Left ventricle myocardium superior (tissue), 1 donor: ENCODE measurements at regions not wholly inside any gene's neighbourhood (a gene's known extent, or its start where the extent isn't known, plus 50 kb on each side); places are given as distances from the start of the nearest gene placed in this dataset.
A peak's percentile ranks its signal among the peaks of the same experiment; 100 is the strongest.

Experiments used
- ATAC-seq: fragments of 200-7000 bp; cut with Tn5 transposase; one replicate; pipeline ENCODE4 v1.9.1; 2020; ENCODE audit warnings: mild to moderate bottlenecking, moderate library complexity
- DNase-seq: peaks from one replicate; pipeline ENCODE4 v3.0.0-alpha.2; 2020
- intact Hi-C: fragments of 100-400 bp; cut with micrococcal nuclease; formaldehyde crosslinking; loops from one replicate; pipeline ENCODE4 v1.11.0; 2022
- donor health status: DM: no; HTN: yes; CAD: no; lungs with severe emphysema.

DNA sequence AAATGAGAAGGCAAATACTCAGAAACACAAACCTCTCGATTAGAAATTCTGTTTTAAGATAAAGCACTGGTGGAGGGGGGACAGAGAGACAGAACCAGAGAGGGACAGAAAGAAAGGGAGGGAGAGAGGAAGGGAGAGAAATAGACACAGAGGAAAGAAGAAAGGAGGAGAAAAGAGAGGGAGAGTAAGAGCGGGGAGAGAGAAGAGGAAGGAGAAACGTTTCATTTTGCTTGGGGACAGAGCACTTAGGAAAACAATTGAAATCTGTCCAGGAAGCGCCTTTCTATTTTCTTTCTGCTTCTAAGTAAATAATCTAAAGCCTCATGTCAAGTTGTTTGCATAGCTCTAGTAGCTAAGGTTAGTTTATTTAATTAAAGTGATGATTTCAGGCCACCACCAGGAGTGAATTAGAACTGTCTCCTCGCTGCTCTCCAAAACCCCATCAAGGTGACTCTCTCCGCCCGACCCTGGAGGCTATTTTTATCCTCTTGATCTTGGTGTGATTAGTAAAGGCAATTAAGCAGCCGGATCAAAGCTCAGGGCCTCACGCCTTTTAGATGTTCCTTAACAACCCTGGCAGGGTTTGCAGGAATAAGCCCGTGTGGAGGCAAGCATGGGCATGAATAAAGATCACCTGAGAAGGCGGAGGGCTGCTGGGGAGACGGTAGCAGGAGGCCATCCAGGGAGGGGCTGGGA is 73.4 kb upstream of the INSIG1 start:
- DNase-seq (no peak), ATAC-seq (no peak)
- intact Hi-C loops: no loop called here

DNA sequence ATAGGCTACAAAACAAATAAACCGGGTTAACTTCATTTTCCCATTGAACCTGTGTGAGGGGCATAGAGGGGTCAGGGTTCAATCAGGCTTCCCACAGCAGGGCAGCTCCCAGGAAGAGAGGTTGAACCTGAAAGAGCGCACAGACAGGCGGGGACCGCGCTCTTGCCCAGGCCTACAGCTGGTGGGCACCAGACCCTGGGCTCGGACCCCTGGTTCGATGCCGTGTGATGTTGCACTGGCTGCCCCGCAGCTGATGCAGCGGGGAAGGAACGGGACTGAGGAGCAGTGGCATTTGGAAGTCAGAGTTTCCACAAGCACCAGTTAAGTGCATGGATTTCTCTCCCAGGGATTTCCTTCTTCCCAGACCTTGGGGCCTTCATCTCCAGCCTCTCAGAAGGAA is 72.6 kb upstream of the INSIG1 start:
- no peak for DNase-seq
- intact Hi-C loops: no loop called here
- no peak for ATAC-seq

DNA sequence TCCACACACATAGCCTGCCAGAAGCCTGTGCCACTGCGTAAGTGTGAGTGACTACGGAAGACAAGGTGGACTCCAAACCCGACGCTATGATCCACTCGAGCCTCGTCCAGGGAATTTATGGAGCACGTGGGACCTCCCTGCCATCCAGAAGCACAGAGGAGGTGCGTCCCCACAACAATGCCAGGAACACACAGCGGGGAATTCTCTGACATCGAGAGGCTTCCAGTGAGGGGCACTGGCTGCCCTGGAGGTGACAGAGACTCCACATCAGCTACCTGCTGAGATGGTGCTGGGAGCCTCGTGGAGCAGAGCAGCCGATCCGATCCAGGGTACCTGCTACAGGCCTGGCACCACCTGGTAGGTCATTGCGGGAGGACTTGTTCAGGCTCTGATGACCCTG is 72.2 kb upstream of the INSIG1 start:
- DNase-seq (no peak), ATAC-seq (no peak)
- intact Hi-C loops: no loop called here

DNA sequence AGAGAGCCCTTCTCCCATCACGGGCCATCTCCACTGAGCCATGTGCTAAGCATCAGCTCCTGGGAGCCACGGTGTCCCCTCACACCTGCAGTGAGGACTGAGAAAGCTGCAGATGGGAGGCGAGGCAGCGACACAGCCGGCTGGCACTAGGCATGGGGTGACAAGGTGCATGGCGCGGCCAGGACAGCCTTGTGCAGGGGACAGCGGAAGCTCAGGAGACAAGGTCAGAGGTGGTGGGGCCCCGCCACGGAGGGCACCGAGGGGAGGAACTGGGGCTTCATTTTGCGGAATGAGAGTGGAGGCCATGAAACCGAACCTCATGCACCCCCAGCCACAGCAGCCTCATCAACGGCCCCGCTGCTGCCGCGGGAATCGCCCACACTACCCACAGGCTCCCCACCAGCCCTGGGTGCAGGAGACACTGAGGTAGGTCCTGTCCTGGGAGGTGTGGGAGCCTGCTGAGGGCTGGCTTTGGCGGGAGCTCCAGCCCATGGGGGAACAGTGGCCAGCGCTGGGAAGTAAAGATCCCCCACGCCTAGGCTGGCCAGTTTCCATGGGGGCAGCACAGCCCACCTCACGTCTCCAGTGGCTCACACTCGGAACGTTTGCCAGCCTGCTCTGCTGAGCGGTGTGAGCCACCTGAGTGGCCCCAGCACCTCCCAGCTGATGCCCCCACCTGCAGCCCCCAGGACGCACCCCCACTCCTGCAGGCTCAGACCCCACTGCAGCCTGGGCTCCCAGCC is 71.2 kb upstream of the INSIG1 start:
- intact Hi-C loops: no loop called here
- no peak for ATAC-seq
- no peak for DNase-seq

DNA sequence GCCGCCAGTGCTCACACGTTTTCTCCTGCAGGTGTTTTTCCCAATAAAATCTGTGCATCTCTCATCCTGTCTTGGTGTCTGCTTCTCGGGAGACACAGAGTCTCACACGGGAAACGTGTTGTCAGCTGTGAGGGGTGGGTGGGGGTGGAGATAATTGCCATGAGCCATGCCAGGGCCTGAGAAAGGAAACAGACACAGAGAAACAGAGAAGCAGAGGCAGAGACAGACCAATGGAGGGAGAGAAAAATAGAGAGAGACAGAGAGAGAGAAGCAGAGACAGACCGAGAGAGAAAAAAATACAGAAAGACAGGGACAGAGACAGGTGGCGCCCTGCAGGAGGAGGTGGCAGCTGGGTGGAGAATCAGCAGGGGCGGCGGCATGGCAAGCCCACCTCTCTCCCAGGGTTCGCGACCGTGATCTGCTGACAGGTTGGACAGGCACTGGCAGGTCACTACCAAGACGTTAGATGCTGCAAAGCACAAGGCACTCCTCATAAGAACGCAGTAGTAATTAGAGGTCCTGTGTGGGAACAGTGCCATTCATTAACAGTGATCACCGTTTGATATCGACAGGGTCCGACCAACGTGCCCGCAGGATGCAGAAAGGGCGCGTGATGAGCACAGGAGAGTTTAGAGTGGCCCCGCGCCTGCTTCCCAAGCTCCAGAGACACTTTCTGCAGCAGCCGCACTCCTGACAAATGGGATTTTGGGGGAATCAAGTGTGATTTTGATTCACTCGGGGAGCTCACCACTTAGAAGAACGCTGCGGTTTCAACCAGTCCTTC is 70.5 kb upstream of the INSIG1 start:
- intact Hi-C loops: no loop called here
- ATAC-seq: no peak

DNA sequence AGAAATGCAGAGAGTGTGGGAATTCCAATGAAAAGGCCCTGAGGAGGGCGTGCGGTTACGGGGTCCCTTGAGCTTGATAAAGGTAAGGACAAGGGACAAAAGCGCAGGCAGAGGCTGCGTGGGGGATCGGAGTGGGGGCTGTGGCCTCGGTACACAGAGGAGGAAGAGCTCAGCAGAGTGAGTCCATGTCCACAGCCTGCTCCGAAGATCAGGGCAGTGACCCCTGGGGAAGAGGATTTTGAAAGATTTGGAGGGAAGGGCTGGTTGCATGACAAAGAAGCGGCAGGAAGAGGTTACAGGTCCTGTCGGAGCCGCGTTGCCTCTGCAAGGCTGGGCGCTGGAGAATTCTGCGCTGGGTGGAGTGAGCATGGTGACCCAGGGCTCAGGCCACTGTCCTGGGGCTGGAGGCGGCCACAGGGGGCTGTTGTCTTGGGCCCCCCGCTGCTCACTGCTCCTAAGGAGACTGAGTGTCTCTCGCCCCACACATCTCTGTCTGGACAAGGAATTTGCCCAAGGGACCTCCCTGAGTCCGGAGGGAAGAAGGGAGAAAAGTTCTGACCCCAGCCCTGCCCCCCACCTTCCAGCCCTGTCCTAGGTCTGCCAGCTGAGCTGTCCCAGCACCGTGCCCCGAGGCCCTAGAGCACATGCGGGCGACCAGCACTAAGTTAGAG is 69.8 kb upstream of the INSIG1 start:
- no peak for DNase-seq
- intact Hi-C loops: no loop called here
- no peak for ATAC-seq

More for the DNA sequence above, 70.5 kb upstream of the INSIG1 start:
- no peak for DNase-seq

DNA sequence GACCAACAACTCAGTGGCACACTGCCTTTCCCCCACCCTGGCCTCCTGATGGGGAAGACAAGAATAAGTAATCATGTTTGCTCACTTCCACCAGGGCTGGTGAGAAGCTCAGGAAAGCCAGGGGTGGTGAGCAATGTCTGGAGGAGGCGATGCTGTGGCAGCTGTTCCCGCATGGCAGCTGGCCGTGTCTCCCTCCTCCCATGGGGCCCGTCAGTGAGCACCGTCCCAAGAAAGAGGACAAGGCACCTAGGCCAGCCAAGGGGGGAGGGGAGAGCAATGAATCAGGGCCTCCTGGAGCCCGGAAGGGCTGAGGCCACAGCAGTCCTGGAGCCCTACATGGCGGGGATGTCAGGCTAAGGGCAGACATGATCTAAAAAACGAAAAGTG is 69.2 kb upstream of the INSIG1 start:
- intact Hi-C loops: no loop called here
- ATAC-seq (peak; percentile 38), DNase-seq (no peak)

DNA sequence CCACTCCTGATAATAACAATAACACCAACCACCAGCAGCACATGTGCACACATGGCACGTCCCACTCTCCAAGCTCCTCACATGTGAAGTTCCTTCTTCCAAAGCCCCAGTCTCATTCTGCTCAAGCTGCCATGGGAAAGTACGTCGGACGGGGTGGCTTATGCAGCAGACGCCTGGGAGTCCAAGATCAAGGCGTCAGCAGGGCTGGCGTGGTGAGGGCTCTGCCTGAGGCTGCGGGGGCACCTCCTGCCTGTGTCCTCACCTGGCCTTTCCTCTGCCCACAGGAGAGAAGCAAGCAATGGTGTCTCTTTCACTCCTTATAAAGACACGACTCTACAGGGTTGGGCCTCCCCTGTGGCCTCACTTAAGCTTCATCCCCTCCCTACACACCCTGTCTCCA is 68.8 kb upstream of the INSIG1 start:
- DNase-seq: no peak
- intact Hi-C loops: no loop called here
- ATAC-seq: no peak

DNA sequence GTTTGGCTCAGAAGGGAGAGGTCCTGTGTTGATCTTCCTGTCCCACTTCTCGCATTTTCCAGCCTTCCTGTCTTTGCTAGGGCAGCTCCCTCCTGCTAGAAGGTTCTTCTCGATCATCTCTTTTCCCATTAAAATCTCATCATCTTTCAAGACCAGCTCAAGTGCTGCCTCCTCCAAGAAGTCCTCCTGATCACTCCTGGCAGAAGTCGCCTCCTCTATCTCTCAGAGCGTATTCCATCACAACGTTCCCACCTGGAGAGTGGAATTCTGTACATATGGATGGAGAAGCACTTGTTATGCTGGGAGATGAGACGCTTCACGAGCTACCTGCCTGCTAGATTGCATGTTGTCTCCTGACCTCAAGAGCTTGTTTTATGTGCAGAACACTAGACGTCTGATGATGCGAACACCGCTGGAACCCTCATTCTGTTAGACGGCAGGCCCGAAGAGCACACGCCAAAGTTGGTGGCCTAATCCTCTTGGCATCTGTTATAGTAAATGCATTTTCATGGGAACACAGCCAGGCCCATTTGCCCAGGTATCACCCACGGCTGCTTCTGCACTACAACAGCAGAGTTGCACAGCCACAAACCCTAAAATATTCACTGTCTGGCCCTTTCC is 68.0 kb upstream of the INSIG1 start:
- ATAC-seq: no peak
- intact Hi-C loops: no loop called here

DNA sequence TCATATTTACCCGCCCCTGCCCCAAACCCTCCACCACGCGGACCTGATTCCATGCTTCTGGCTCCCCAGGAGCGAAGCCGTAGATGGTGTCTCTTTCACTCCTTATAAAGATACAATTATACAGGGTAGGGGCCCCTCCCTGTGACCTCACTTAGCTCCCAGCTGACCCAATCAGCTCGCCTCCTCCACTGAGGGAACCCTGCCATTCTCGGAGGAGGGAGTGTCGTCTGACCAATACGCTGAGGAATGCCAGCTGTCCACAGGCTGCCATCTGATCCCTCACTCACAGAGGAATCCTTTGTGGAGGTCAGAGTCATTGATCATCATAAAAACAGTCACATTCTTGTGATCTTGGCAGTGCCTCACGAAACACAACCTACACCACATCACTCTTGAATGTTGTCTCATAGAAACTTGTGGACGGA is 67.5 kb upstream of the INSIG1 start:
- ATAC-seq (peak; percentile 82), DNase-seq (no peak)
- intact Hi-C loops: no loop called here

More for the DNA sequence above, 68.0 kb upstream of the INSIG1 start:
- DNase-seq: no peak

DNA sequence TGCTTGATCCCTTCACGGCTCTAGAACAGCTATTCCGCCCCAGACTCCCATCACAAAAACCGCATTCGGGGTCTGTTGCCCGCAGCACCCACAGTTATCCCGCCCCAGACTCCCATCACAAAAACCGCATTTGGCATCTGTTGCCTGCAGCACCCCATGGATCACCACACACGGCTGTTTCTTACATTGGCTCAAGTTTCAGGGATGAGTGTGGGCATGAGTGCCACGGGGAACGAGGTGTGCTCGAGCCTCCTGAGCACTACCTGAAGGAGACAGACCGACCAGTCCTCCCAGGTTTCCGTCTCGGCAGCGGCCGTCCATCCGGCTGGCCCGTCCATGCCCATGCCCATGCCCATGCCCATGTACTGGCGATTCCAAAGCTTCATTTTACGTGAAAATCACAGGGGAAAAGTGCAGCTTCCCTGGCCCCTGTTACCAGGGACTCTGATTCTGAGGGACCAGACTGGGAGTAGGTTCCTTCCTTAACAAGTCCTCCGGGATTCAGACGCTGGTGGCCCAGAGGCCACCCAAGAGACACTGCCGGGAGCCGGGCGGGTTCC is 66.4 kb upstream of the INSIG1 start:
- DNase-seq: no peak
- no peak for ATAC-seq
- intact Hi-C loops: no loop called here

DNA sequence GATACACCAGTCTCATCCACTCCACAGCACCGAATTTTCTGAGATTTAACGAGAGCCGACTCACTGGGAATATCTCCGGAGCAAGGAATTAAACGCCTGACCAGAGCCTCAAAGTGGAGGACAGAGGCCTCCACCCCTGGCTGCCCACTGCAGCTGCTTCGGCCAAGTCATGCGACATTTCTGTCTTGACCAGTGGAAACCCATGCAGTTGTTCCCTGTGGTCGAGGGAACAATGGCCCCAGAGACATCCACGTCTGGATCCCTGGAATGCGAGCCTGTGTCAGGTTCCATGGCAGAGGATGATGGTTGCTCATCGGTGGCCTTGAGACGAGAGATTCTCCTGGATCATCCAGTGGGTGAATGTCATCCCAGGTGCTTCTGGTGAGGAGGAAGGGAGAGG is 65.7 kb upstream of the INSIG1 start:
- ATAC-seq: no peak
- no peak for DNase-seq
- intact Hi-C loops: no loop called here

DNA sequence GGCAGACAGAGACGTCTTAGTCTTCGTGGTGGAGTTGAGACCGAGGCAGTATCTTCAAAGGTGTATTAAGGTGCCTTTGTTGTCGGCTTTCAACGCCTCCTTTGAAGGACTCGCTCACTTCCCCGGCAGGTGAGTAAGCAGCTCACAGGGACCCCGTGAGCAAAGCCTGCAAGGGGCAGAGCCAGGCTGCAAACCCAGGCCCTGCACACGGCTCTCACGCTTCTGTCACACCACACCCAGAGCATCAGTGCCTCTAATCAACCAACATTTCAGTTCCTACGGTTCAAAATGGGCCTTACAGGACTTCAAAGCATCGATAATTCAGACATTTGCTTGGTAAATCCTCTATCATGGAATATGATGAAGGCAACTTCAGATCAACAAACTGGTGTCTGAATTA is 64.8 kb upstream of the INSIG1 start:
- ATAC-seq: no peak
- DNase-seq: no peak
- intact Hi-C loops: no loop called here

DNA sequence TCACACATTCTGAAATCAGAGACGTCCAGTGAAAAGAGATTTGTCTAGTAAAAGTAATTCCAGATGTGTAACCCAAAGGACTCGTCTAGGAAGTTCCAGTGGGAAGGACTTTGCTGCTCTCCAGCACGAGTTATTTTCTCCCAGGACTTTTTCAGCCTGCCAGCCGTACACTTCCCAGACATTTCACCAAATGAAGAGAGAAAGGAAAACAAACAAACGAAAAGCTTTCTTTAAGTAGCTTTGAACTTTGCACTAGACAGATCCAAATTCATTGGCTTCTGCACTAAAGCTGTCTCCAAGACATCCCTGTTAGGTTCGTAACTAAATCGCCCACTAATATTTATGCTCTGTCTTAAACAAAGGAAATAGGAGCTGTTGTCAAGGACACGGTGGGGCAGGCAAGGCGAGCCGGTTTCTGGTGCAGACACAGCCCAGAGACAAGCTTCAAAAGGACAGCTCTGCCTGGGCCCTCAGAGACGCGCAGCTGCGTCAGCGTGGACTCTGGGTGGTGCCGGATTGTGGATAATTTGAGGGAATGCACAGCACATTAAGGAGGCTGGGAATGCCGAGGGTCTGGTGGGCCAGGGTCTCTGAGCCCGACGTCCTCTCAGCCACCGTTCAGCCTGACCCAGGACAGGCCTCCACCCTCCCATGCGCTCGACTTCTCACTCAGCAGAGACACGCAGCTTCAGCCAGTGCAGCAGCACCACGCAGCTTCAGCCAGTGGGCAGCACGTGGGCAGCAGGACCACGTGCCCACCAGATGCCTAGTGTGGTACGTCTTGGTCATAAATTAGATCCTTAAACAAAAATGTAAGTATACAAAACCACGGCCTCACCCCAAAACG is 64.1 kb upstream of the INSIG1 start:
- DNase-seq (no peak), ATAC-seq (no peak)
- intact Hi-C loops: no loop called here

DNA sequence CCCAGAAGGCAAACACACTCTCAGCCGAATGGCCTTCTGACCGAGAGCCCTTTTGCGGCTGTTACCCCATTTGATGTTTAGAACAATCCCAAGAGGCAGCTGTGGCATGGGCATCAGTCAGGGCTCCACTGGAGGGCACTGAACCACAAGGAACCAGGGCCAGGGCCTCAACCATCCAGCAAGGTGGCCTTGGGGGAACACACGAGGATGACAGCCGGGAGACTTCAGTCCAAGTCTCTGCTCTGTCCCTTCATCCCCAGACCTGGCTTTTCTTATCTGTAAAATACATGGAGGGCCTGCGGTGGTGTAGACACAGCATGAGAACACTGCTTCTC is 63.6 kb upstream of the INSIG1 start:
- intact Hi-C loops: no loop called here
- ATAC-seq (no peak), DNase-seq (no peak)

DNA sequence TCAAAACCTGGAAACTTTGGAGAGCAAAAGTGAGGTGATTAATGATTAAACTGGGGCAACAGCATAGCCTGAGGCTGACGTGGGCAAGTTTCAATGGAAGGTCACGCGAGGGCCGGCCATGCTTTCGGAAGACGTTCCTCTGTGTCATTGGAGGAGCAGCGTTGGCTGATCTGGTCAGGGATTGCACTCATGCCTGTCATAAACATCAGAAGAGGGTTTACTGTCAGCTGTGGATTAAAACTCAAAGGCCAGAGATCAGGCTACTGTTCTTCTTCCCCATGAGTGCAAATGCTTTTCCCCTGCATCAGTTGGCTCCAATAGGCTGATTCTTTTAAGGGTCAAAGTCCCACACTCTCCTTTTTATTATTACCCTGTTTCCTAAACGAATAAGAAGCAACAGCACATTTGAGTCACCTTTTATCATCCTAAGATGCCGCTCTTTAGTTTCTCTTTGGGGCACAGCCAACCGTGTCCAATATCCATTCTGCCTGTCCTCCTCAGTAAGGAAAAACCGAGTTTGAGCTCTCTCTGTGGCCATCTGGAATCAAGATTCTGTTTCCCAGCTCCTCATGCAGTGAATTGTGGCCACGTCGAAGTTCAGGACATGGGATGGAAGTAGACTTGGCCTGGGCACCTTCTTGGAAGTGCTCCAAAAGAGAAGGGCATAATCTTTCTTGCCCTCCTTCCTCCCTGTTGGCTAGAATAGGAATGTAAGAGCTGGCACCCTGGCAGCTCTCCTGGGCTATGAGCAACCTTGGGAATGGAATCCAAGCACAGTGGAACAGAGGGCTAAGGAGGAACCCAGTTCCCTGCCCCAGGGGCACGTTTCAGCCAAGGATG is 62.5 kb upstream of the INSIG1 start:
- intact Hi-C loops: no loop called here
- ATAC-seq (no peak), DNase-seq (no peak)

DNA sequence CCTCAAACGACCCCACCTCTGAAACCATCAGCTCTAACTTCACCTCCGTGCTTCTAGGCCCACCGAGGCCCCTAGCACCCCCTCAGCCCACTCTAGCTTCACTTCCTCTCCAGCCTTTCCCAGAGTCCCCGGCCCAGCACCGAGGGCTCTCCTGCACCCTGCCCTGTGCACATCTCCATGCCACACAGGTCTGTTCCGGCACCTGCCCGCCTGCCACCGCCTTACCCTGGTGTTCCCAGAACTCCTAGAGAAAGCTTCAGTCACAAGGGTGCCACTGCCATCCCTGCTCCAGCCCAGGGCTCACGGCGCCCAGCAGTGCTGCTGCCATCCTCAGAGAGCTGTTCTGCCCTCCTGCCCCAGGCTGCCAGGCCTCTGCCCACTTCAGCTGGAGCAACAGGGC is 61.3 kb upstream of the INSIG1 start:
- no peak for ATAC-seq
- intact Hi-C loops: no loop called here
- DNase-seq: no peak

DNA sequence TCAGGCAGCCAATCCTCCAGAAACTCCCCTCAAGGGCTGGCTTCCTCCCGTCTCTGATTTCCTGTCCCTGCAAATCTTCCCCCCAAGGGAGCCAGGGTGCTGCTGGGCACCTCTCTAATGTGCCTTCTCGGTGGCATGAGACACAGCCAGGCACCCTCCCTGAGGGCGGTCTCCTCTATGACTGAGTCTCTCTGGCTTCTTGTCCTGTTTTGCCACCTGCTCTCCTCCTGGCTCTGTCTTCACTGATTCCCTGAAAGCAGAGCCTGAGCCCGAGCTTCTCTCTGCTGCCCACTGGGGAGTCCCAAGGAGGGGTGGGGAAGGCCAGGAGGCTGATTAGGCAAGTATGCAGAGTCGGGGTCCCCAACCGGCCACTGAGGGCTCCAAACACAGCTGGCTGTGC is 60.4 kb upstream of the INSIG1 start:
- intact Hi-C loops: no loop called here
- ATAC-seq: no peak
- no peak for DNase-seq
